AG09319 (cell line): ENCODE measurements at regions not wholly inside any gene's neighbourhood (a gene's known extent, or its start where the extent isn't known, plus 50 kb on each side); places are given as distances from the start of the nearest gene placed in this dataset.

Source experiments
- DNase-seq: peaks from one replicate; pipeline ENCODE4 v3.0.0-alpha.2; 2010; ENCODE audit warnings: low read depth; ENCODE audit errors: extremely low read depth
- CTCF ChIP-seq: IDR thresholded peaks from 2 replicates; pipeline ENCODE4 v1.5.1; 2011; ENCODE audit warnings: low read depth, mild to moderate bottlenecking, inconsistent platforms, low read length, moderate library complexity

GRCh38 chr4:66964467-66964866, 580.8 kb downstream of the CENPC start:
- DNase-seq = no peak
- TF ChIP-seq CTCF = no peak

GRCh38 chr4:66963084-66963483, 582.2 kb downstream of the CENPC start:
- TF ChIP-seq CTCF = no peak

GRCh38 chr4:66959207-66959606, 586.1 kb downstream of the CENPC start:
- DNase-seq = no peak
- no peak for TF ChIP-seq CTCF

More at GRCh38 chr4:66963084-66963483, 582.2 kb downstream of the CENPC start:
- DNase-seq = no peak

GRCh38 chr4:66956852-66957251, 588.5 kb downstream of the CENPC start:
- DNase-seq = no peak
- TF ChIP-seq CTCF = no peak

GRCh38 chr4:66956426-66956825, 588.9 kb downstream of the CENPC start:
- TF ChIP-seq CTCF = no peak
- DNase-seq = no peak

- TF ChIP-seq CTCF = no peak
- DNase-seq = no peak
These were observed 589.5 kb downstream of the CENPC start for GRCh38 chr4:66955784-66956183.

- no peak for TF ChIP-seq CTCF
- DNase-seq = no peak
These were observed 595.9 kb downstream of the CENPC start for GRCh38 chr4:66949419-66949818.
